OCI-LY1 (cell line): ENCODE measurements at regions not wholly inside any gene's neighbourhood (a gene's known extent, or its start where the extent isn't known, plus 50 kb on each side); places are given as distances from the start of the nearest gene placed in this dataset.
"Not testable (repeated sequence)": the region's sequence is repeated elsewhere in the genome, so short reads cannot be mapped to it uniquely, and the experiment has no call there.

Source experiments
- H2AFZ ChIP-seq: fragments of 200-600 bp; sonication (generic), shearing (Covaris generic); 2 replicates; pipeline ENCODE4 v1.6.0; 2014; ENCODE audit warnings: antibody characterized with exemption, mild to moderate bottlenecking, low read length
- H3F3A ChIP-seq: fragments of 200-600 bp; sonication (generic), shearing (Covaris generic); 2 replicates; pipeline ENCODE4 v1.6.0; 2014; ENCODE audit warnings: mild to moderate bottlenecking, antibody characterized with exemption, low read length, moderate library complexity; ENCODE audit not compliant: insufficient read depth
- H3K27ac ChIP-seq: fragments of 200-600 bp; sonication (generic); 2 replicates; pipeline ENCODE4 v1.5.1; 2014; ENCODE audit warnings: low read length, mixed run types, mild to moderate bottlenecking, low read depth; ENCODE audit not compliant: poor library complexity, severe bottlenecking
- H3K27me3 ChIP-seq: fragments of 200-600 bp; sonication (generic); 2 replicates; pipeline ENCODE4 v1.6.0; 2014; ENCODE audit warnings: antibody characterized with exemption, mild to moderate bottlenecking, low read length, moderate library complexity; ENCODE audit not compliant: insufficient read depth
- H3K36me3 ChIP-seq: fragments of 200-600 bp; sonication (generic); 2 replicates; pipeline ENCODE4 v1.6.1; 2014; ENCODE audit warnings: mild to moderate bottlenecking, antibody characterized with exemption, low read length, moderate library complexity, mixed read lengths; ENCODE audit not compliant: insufficient read depth
- H3K4me1 ChIP-seq: fragments of 200-600 bp; sonication (generic); 2 replicates; pipeline ENCODE4 v1.5.1; 2014; ENCODE audit warnings: mild to moderate bottlenecking, low read length, moderate library complexity; ENCODE audit not compliant: insufficient read depth, severe bottlenecking
- H3K4me2 ChIP-seq: fragments of 200-600 bp; sonication (generic), shearing (Covaris generic); 2 replicates; pipeline ENCODE4 v1.6.1; 2014; ENCODE audit warnings: low read length
- H3K4me3 ChIP-seq: fragments of 200-600 bp; sonication (generic); 2 replicates; pipeline ENCODE4 v1.5.1; 2014; ENCODE audit warnings: low read length, low read depth, mild to moderate bottlenecking, mixed read lengths; ENCODE audit not compliant: poor library complexity, severe bottlenecking
- H3K79me2 ChIP-seq: fragments of 200-600 bp; shearing (Covaris generic); 2 replicates; pipeline ENCODE4 v1.6.1; 2016; ENCODE audit warnings: mixed run types, low read length, mixed read lengths; ENCODE audit not compliant: insufficient read depth
- H3K9ac ChIP-seq: fragments of 200-600 bp; sonication (generic), shearing (Covaris generic); 2 replicates; pipeline ENCODE4 v1.6.1; 2014; ENCODE audit warnings: mild to moderate bottlenecking, low read length, mixed read lengths
- H3K9me2 ChIP-seq: fragments of 200-600 bp; sonication (generic), shearing (Covaris generic); 2 replicates; pipeline ENCODE4 v1.6.1; 2014; ENCODE audit warnings: low read depth, mild to moderate bottlenecking, low read length, mixed read lengths
- H3K9me3 ChIP-seq: fragments of 200-600 bp; shearing (Covaris generic); 2 replicates; pipeline ENCODE4 v1.6.1; 2014; ENCODE audit warnings: low read length, mixed read lengths
- H4K20me1 ChIP-seq: fragments of 200-600 bp; sonication (generic), shearing (Covaris generic); 2 replicates; pipeline ENCODE4 v1.6.0; 2016; ENCODE audit warnings: mild to moderate bottlenecking, low read length; ENCODE audit not compliant: insufficient read depth

GRCh38 chr9:67708109-67708508 lies 150.6 kb upstream of the ANKRD20A1 start:
- H2AFZ ChIP-seq, H3K79me2 ChIP-seq, H3K4me2 ChIP-seq, H3K36me3 ChIP-seq, H3K9me3 ChIP-seq, H4K20me1 ChIP-seq, H3K4me3 ChIP-seq, H3F3A ChIP-seq, H3K27me3 ChIP-seq, H3K9ac ChIP-seq, H3K9me2 ChIP-seq, H3K27ac ChIP-seq, H3K4me1 ChIP-seq: not testable (repeated sequence)

- H2AFZ ChIP-seq, H3K9ac ChIP-seq, H3K4me1 ChIP-seq, H3K36me3 ChIP-seq, H3K4me2 ChIP-seq, H3K4me3 ChIP-seq, H4K20me1 ChIP-seq, H3K27ac ChIP-seq, H3K27me3 ChIP-seq, H3F3A ChIP-seq, H3K9me2 ChIP-seq, H3K79me2 ChIP-seq, H3K9me3 ChIP-seq: not testable (repeated sequence)
These were observed 147.3 kb upstream of the ANKRD20A1 start for GRCh38 chr9:67711429-67711828.

- H3K4me2 ChIP-seq = not testable (repeated sequence)
These were observed 146.8 kb upstream of the ANKRD20A1 start for GRCh38 chr9:67711931-67712330.

GRCh38 chr9:67712956-67713355 lies 145.8 kb upstream of the ANKRD20A1 start:
- not testable (repeated sequence) for H3K27me3 ChIP-seq, H2AFZ ChIP-seq, H3K9me3 ChIP-seq, H3K4me1 ChIP-seq, H3K27ac ChIP-seq, H3F3A ChIP-seq, H3K36me3 ChIP-seq, H3K4me2 ChIP-seq, H3K79me2 ChIP-seq, H4K20me1 ChIP-seq, H3K9me2 ChIP-seq, H3K4me3 ChIP-seq, H3K9ac ChIP-seq

More at GRCh38 chr9:67711931-67712330, 146.8 kb upstream of the ANKRD20A1 start:
- H4K20me1 ChIP-seq, H2AFZ ChIP-seq, H3K27ac ChIP-seq, H3K4me1 ChIP-seq, H3K9me2 ChIP-seq, H3K9ac ChIP-seq, H3K36me3 ChIP-seq, H3K79me2 ChIP-seq, H3K4me3 ChIP-seq, H3K27me3 ChIP-seq, H3K9me3 ChIP-seq, H3F3A ChIP-seq: not testable (repeated sequence)

GRCh38 chr9:67717830-67718388 lies 140.8 kb upstream of the ANKRD20A1 start:
- not testable (repeated sequence) for H3K36me3 ChIP-seq, H3K27ac ChIP-seq, H3K4me3 ChIP-seq, H4K20me1 ChIP-seq, H3F3A ChIP-seq, H3K9ac ChIP-seq, H3K27me3 ChIP-seq, H3K4me2 ChIP-seq, H3K4me1 ChIP-seq, H3K79me2 ChIP-seq, H3K9me2 ChIP-seq, H3K9me3 ChIP-seq, H2AFZ ChIP-seq

GRCh38 chr9:67720491-67720890 lies 138.2 kb upstream of the ANKRD20A1 start:
- not testable (repeated sequence) for H3K4me3 ChIP-seq, H3K4me2 ChIP-seq, H3K79me2 ChIP-seq, H3K27me3 ChIP-seq, H3K27ac ChIP-seq, H2AFZ ChIP-seq, H3K9me3 ChIP-seq, H3K9ac ChIP-seq, H3K36me3 ChIP-seq, H4K20me1 ChIP-seq, H3F3A ChIP-seq, H3K9me2 ChIP-seq, H3K4me1 ChIP-seq

GRCh38 chr9:67722460-67723090 lies 136.2 kb upstream of the ANKRD20A1 start:
- H2AFZ ChIP-seq = not testable (repeated sequence)

GRCh38 chr9:67723185-67723584 lies 135.5 kb upstream of the ANKRD20A1 start:
- not testable (repeated sequence) for H3K4me1 ChIP-seq, H3K79me2 ChIP-seq, H3K27ac ChIP-seq, H3K36me3 ChIP-seq, H4K20me1 ChIP-seq, H3K9me3 ChIP-seq, H3F3A ChIP-seq, H3K27me3 ChIP-seq, H3K9ac ChIP-seq, H2AFZ ChIP-seq, H3K9me2 ChIP-seq
- peak overlapping the region; percentile 49 for H3K4me3 ChIP-seq
- H3K4me2 ChIP-seq = peak overlapping the region; percentile 36; the same call in 1 of the 2 replicates

More at GRCh38 chr9:67722460-67723090, 136.2 kb upstream of the ANKRD20A1 start:
- not testable (repeated sequence) for H3K27ac ChIP-seq, H3K9ac ChIP-seq, H3K79me2 ChIP-seq, H3K9me2 ChIP-seq, H4K20me1 ChIP-seq, H3K36me3 ChIP-seq, H3K27me3 ChIP-seq, H3K9me3 ChIP-seq, H3K4me3 ChIP-seq, H3K4me1 ChIP-seq, H3F3A ChIP-seq, H3K4me2 ChIP-seq
